ENCODE measurements at regions not wholly inside any gene's neighbourhood (a gene's known extent, or its start where the extent isn't known, plus 50 kb on each side); places are given as distances from the start of the nearest gene placed in this dataset.

- TF ChIP-seq EZH2phosphoT487 (IDR thresholded peaks at IDR 0.05; ENCODE audit: insufficient read depth, low read depth) (no peak), EZH2 (IDR thresholded peaks at IDR 0.05; ENCODE audit: insufficient read depth, poor library complexity, severe bottlenecking) (no peak)
These were observed 170.4 kb downstream of the BCOR start for GRCh38 chrX:39927380-39927779.
